ENCODE measurements at regions not wholly inside any gene's neighbourhood (a gene's known extent, or its start where the extent isn't known, plus 50 kb on each side); places are given as distances from the start of the nearest gene placed in this dataset.

GRCh38 chr5:33257807-33258429 is 182.8 kb upstream of the TARS1 start:
- H3K9me3 Mint-ChIP-seq, result peaks cover 0 to 8% (median 2%) of the 10 kb centered on the region in 6 donors
- H3K36me3 Mint-ChIP-seq, result no peaks in the 10 kb centered on the region
- H3K27me3 Mint-ChIP-seq (ENCODE audit: low read depth in 3 of 3), result no peaks in the 10 kb centered on the region
- no peak for DNase-seq
- no peak overlapping the region for H3K27ac Mint-ChIP-seq
- no peak overlapping the region for H3K4me3 Mint-ChIP-seq
- no peaks in the 10 kb centered on the region for H3K4me1 Mint-ChIP-seq

DNA sequence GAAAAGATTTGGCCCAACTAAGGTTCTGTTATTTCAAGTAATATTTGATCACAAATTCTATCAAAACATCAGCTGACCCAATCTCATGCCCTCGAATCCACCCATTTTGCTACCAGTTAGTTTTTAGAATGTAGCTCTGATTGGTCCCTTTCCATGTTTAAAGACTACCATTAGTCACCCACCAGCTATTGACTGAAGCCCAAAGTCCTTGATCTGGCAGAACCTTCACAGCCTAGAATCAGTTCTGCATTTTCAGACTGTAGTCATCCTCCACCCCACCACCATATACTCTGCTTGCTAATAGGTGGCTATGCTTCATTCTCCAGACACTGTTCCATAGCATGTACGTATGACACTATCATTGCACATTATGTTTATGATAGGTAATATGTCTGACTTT is 182.2 kb upstream of the TARS1 start:
- H3K27ac Mint-ChIP-seq, result no peak overlapping the region
- H3K4me3 Mint-ChIP-seq, result no peak overlapping the region

GRCh38 chr5:33260098-33260497 is 180.7 kb upstream of the TARS1 start:
- H3K27ac Mint-ChIP-seq, result no peak overlapping the region
- H3K4me1 Mint-ChIP-seq, result no peaks in the 10 kb centered on the region
- no peak for DNase-seq
- H3K36me3 Mint-ChIP-seq, result no peaks in the 10 kb centered on the region
- no peaks in the 10 kb centered on the region for H3K27me3 Mint-ChIP-seq (ENCODE audit: low read depth in 3 of 3)
- H3K9me3 Mint-ChIP-seq, result peaks cover 2 to 22% (median 10%) of the 10 kb centered on the region in 6 donors
- no peak overlapping the region for H3K4me3 Mint-ChIP-seq

More for the DNA sequence above, 182.2 kb upstream of the TARS1 start:
- no peaks in the 10 kb centered on the region for H3K27me3 Mint-ChIP-seq (ENCODE audit: low read depth in 3 of 3)
- H3K9me3 Mint-ChIP-seq, result peaks cover 0 to 11% (median 2%) of the 10 kb centered on the region in 6 donors
- H3K4me1 Mint-ChIP-seq, result no peaks in the 10 kb centered on the region
- no peaks in the 10 kb centered on the region for H3K36me3 Mint-ChIP-seq
- no peak for DNase-seq

DNA sequence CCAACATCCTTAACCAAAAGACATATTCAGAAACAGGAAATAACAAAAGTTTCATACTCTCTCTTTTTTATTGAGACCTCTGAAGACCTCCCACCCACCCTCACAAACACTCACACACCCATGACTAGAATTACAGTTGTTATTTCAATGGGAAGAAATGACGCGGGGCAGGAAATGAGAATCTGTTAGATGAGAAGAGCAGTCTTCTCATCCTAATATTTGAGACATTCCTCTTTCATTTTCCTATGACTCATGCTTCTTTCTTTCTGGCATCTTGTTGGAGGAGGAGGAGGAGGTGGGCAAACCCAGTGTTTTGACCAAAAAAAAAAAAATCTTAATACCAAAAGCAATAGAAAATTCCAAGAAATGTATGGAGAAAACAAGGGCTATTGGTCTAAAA is 179.5 kb upstream of the TARS1 start:
- Mint-ChIP-seq H3K9me3 (peaks cover 2 to 22% (median 11%) of the 10 kb centered on the region in 6 donors), H3K27ac (no peak overlapping the region), H3K36me3 (no peaks in the 10 kb centered on the region), H3K4me3 (no peak overlapping the region), H3K27me3 (ENCODE audit: low read depth in 3 of 3) (no peaks in the 10 kb centered on the region), H3K4me1 (no peaks in the 10 kb centered on the region)
- no peak for DNase-seq

- DNase-seq, result no peak
- no peaks in the 10 kb centered on the region for H3K27me3 Mint-ChIP-seq (ENCODE audit: low read depth in 3 of 3)
- peaks cover 2 to 22% (median 11%) of the 10 kb centered on the region in 6 donors for H3K9me3 Mint-ChIP-seq
- no peak overlapping the region for H3K27ac Mint-ChIP-seq
- no peak overlapping the region for H3K4me3 Mint-ChIP-seq
- no peaks in the 10 kb centered on the region for H3K4me1 Mint-ChIP-seq
- no peaks in the 10 kb centered on the region for H3K36me3 Mint-ChIP-seq
Observed at GRCh38 chr5:33261747-33262146, 179.0 kb upstream of the TARS1 start.

GRCh38 chr5:33267801-33268200 is 173.0 kb upstream of the TARS1 start:
- no peak for DNase-seq
- Mint-ChIP-seq H3K4me1 (no peaks in the 10 kb centered on the region), H3K27ac (no peak overlapping the region), H3K9me3 (peaks cover 2 to 15% (median 9%) of the 10 kb centered on the region in 6 donors), H3K27me3 (ENCODE audit: low read depth in 3 of 3) (no peaks in the 10 kb centered on the region), H3K4me3 (no peak overlapping the region), H3K36me3 (no peaks in the 10 kb centered on the region)

DNA sequence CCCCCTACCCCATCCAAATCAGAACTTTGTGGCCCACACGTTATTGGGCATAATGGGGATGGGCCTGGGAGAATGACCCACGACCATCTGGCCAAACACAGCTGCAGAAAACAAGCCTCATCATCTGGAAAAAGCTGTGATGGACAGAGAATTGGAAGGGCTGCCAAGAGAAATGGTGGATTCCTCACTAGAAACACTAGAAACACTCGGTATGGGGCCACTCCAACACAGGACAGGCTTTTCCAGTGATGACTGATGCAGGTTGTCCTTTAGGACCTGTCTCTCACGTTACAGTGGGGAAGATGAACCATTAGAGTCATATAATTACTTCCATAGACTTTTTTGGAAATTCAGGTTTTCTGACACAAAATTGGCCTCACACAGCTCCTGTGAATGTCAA is 172.4 kb upstream of the TARS1 start:
- no peak overlapping the region for H3K27ac Mint-ChIP-seq
- H3K9me3 Mint-ChIP-seq, result peaks cover 2 to 14% (median 8%) of the 10 kb centered on the region in 6 donors
- no peaks in the 10 kb centered on the region for H3K27me3 Mint-ChIP-seq (ENCODE audit: low read depth in 3 of 3)
- no peaks in the 10 kb centered on the region for H3K4me1 Mint-ChIP-seq
- no peak for DNase-seq
- no peaks in the 10 kb centered on the region for H3K36me3 Mint-ChIP-seq
- no peak overlapping the region for H3K4me3 Mint-ChIP-seq

GRCh38 chr5:33270671-33271070 is 170.1 kb upstream of the TARS1 start:
- Mint-ChIP-seq H3K4me1 (no peaks in the 10 kb centered on the region), H3K4me3 (no peak overlapping the region), H3K27me3 (ENCODE audit: low read depth in 3 of 3) (no peaks in the 10 kb centered on the region), H3K36me3 (no peaks in the 10 kb centered on the region), H3K27ac (no peak overlapping the region), H3K9me3 (peaks cover 0 to 5% (median 0%) of the 10 kb centered on the region in 6 donors)
- DNase-seq, result no peak

- Mint-ChIP-seq H3K36me3 (no peaks in the 10 kb centered on the region), H3K9me3 (peaks cover 0 to 5% (median 0%) of the 10 kb centered on the region in 6 donors), H3K27me3 (ENCODE audit: low read depth in 3 of 3) (no peaks in the 10 kb centered on the region), H3K27ac (no peak overlapping the region), H3K4me1 (no peaks in the 10 kb centered on the region), H3K4me3 (no peak overlapping the region)
- no peak for DNase-seq
Observed at GRCh38 chr5:33271606-33272005, 169.2 kb upstream of the TARS1 start.

DNA sequence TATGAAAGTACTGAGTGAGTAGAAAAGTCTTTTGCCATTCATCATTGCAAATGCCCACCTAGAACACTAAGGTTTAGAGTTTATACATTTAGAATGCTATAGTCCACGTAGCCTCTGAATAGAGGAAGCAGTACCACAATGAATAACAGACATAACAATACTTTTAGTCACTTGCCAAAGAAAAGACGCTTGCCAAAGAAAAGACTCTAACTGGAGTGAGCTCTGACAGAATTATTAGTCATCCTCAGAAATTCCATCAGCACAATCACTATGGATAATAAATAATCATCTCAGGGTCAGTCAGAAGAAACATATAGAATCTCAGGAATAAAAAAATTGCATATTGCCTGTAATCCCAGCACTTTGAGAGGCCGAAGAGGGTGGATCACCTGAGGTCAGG is 168.5 kb upstream of the TARS1 start:
- Mint-ChIP-seq H3K4me3 (no peak overlapping the region), H3K36me3 (no peaks in the 10 kb centered on the region), H3K9me3 (peaks cover 0 to 11% (median 0%) of the 10 kb centered on the region in 6 donors), H3K27me3 (ENCODE audit: low read depth in 3 of 3) (no peaks in the 10 kb centered on the region), H3K4me1 (no peaks in the 10 kb centered on the region), H3K27ac (no peak overlapping the region)
- no peak for DNase-seq

DNA sequence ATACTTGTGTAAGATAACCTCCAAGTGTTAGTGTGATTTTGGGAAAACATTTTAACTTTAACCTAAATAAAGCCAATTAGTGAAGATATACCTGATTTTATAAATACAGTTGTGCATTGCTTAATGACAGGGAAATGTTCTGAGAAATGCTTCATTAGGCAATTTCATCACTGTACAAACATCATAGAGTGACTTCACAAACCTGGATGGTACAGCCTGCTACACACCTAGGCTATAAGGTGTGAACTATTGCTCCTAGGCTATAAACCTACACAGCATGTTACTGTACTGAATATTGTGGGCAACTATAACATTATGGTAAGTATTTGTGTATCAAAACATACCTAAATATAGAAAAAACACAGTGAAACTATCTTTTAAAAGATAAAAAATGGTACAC is 166.8 kb upstream of the TARS1 start:
- Mint-ChIP-seq H3K27me3 (ENCODE audit: low read depth in 3 of 3) (peaks cover 0 to 3% (median 0%) of the 10 kb centered on the region in 3 donors), H3K4me3 (no peak overlapping the region), H3K36me3 (no peaks in the 10 kb centered on the region), H3K27ac (no peak overlapping the region), H3K9me3 (peaks cover 0 to 11% (median 2%) of the 10 kb centered on the region in 6 donors), H3K4me1 (no peaks in the 10 kb centered on the region)
- no peak for DNase-seq

- H3K27ac Mint-ChIP-seq, result no peak overlapping the region
- H3K27me3 Mint-ChIP-seq (ENCODE audit: low read depth in 3 of 3), result peaks cover 0 to 3% (median 0%) of the 10 kb centered on the region in 3 donors
- H3K4me1 Mint-ChIP-seq, result no peaks in the 10 kb centered on the region
- DNase-seq, result no peak
- no peaks in the 10 kb centered on the region for H3K36me3 Mint-ChIP-seq
- H3K9me3 Mint-ChIP-seq, result peaks cover 0 to 11% (median 2%) of the 10 kb centered on the region in 6 donors
- no peak overlapping the region for H3K4me3 Mint-ChIP-seq
Observed at GRCh38 chr5:33275391-33275790, 165.4 kb upstream of the TARS1 start.

DNA sequence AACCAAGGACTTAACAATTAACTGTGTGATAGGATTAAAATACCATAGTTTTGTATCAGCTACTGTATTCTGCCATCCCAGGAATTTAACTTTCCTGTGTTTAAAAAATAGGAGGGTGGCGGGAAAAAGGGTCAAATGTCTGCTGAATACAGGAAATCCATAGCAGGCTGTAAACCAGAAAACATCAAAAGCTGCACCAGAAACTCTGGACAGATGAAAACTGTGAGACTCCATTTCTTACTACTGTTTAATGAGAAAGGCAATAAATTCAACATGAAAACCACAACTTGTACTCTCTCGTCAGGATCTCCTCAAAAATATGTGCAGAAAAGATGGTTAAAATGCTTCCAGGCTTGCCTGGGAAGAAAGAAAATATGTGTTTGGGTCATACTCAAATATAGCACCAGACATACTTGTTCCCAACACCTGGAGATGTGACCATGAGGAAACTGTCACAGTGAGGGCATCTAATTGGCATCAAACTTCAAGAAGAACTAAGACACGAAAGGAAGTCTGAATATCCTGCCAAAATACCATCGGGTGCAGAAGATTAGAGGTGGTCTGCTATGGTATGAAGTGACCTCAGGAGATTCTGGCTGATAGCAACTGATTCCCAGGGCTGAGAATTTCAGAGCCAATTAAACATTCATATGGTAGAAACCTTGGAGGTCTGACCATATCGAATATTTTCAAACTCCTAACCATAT is 164.7 kb upstream of the TARS1 start:
- H3K27me3 Mint-ChIP-seq (ENCODE audit: low read depth in 3 of 3), result peaks cover 0 to 3% (median 0%) of the 10 kb centered on the region in 3 donors
- peaks cover 0 to 11% (median 2%) of the 10 kb centered on the region in 6 donors for H3K9me3 Mint-ChIP-seq
- no peaks in the 10 kb centered on the region for H3K4me1 Mint-ChIP-seq
- no peak for DNase-seq
- H3K4me3 Mint-ChIP-seq, result no peak overlapping the region
- no peaks in the 10 kb centered on the region for H3K36me3 Mint-ChIP-seq
- H3K27ac Mint-ChIP-seq, result no peak overlapping the region

GRCh38 chr5:33276628-33276950 is 164.2 kb upstream of the TARS1 start:
- Mint-ChIP-seq H3K27me3 (ENCODE audit: low read depth in 3 of 3) (peaks cover 0 to 3% (median 0%) of the 10 kb centered on the region in 3 donors), H3K27ac (no peak overlapping the region), H3K9me3 (peaks cover 0 to 11% (median 3%) of the 10 kb centered on the region in 6 donors), H3K4me3 (no peak overlapping the region), H3K4me1 (no peaks in the 10 kb centered on the region), H3K36me3 (no peaks in the 10 kb centered on the region)
- DNase-seq, result no peak
